HG02885 (cell line): ENCODE measurements at regions not wholly inside any gene's neighbourhood (a gene's known extent, or its start where the extent isn't known, plus 50 kb on each side); places are given as distances from the start of the nearest gene placed in this dataset.
"Not testable (repeated sequence)": the region's sequence is repeated elsewhere in the genome, so short reads cannot be mapped to it uniquely, and the experiment has no call there.

Experiments
- ATAC-seq: cut with Tn5 transposase; IDR thresholded peaks from one replicate; pipeline ENCODE4 v1.9.1; 2021; ENCODE audit warnings: mild to moderate bottlenecking; ENCODE audit not compliant: unreplicated experiment, poor library complexity

- no peak for ATAC-seq
Measured at GRCh38 chr13:21228738-21229137, 52.3 kb downstream of the MRPL57 start.

- ATAC-seq: no peak
Measured at GRCh38 chr13:21229241-21230024, 53.0 kb downstream of the MRPL57 start.

GRCh38 chr13:21230516-21230915, 54.1 kb downstream of the MRPL57 start:
- no peak for ATAC-seq

GRCh38 chr13:21231426-21231940, 55.0 kb downstream of the MRPL57 start:
- ATAC-seq: no peak

GRCh38 chr13:21232196-21232595, 55.7 kb downstream of the MRPL57 start:
- no peak for ATAC-seq

GRCh38 chr13:21232599-21232998, 56.1 kb downstream of the MRPL57 start:
- ATAC-seq: no peak

- ATAC-seq: no peak
Measured at GRCh38 chr13:21233086-21233485, 56.6 kb downstream of the MRPL57 start.

GRCh38 chr13:21234526-21234925, 58.1 kb downstream of the MRPL57 start:
- no peak for ATAC-seq

- ATAC-seq: no peak
Measured at GRCh38 chr13:21235174-21235573, 58.7 kb downstream of the MRPL57 start.

GRCh38 chr13:21237081-21237480, 60.6 kb downstream of the MRPL57 start:
- ATAC-seq: no peak

- no peak for ATAC-seq
Measured at GRCh38 chr13:21238267-21238666, 61.8 kb downstream of the MRPL57 start.

GRCh38 chr13:21240586-21240985, 64.1 kb downstream of the MRPL57 start:
- ATAC-seq: no peak

GRCh38 chr13:21242236-21242635, 65.8 kb downstream of the MRPL57 start:
- ATAC-seq: no peak

GRCh38 chr13:21243045-21243897, 66.8 kb downstream of the MRPL57 start:
- ATAC-seq: no peak

- ATAC-seq: not testable (repeated sequence)
Measured at GRCh38 chr13:21243898-21244184, 67.4 kb downstream of the MRPL57 start.

GRCh38 chr13:21246761-21247452, 70.4 kb downstream of the MRPL57 start:
- no peak for ATAC-seq

GRCh38 chr13:21256351-21256761, 79.9 kb downstream of the MRPL57 start:
- no peak for ATAC-seq

GRCh38 chr13:21256891-21257290, 80.4 kb downstream of the MRPL57 start:
- no peak for ATAC-seq

- no peak for ATAC-seq
Measured at GRCh38 chr13:21259571-21260455, 83.4 kb downstream of the MRPL57 start.
